Colonic mucosa (tissue), 4 donors: ENCODE measurements at regions not wholly inside any gene's neighbourhood (a gene's known extent, or its start where the extent isn't known, plus 50 kb on each side); places are given as distances from the start of the nearest gene placed in this dataset.

ENCODE experiments used
- DNase-seq: peaks from one replicate; pipeline ENCODE4 v3.0.0-alpha.2; 2020
- H3K27ac ChIP-seq: fragments of 200-600 bp; one replicate; pipeline ENCODE4 v1.8.0; 2021
- H3K27me3 ChIP-seq: fragments of 200-600 bp; one replicate; pipeline ENCODE4 v1.8.0; 2021
- H3K36me3 ChIP-seq: fragments of 200-600 bp; one replicate; pipeline ENCODE4 v1.8.0; 2021
- H3K4me1 ChIP-seq: fragments of 200-600 bp; one replicate; pipeline ENCODE4 v1.8.0; 2021; ENCODE audit warnings: mild to moderate bottlenecking
- H3K4me3 ChIP-seq: fragments of 200-600 bp; one replicate; pipeline ENCODE4 v1.8.0; 2021
- H3K9ac ChIP-seq, 2 donors: one replicate each; pipeline ENCODE4 v1.7.0; 2013; ENCODE audit warnings: control low read depth in 2 of 2, low read depth in 2 of 2, low read length in 2 of 2
- H3K9me3 ChIP-seq: fragments of 200-600 bp; one replicate; pipeline ENCODE4 v1.8.0; 2021
- intact Hi-C: fragments of 100-400 bp; cut with DNase I; formaldehyde crosslinking; loops from one replicate; pipeline ENCODE4 v1.14.1; 2022
- TF ChIP-seq, protein P1 (sequence below): fragments of 200-600 bp; IDR thresholded peaks from one replicate; pipeline ENCODE4 v1.8.0; 2022; ENCODE audit warnings: antibody characterized with exemption, mild to moderate bottlenecking
- donor health status: healthy.
- donor health status: DM: no; HTN: no; CAD: no.
- donor health status: DM: no; HTN: no; CAD: no.

DNA sequence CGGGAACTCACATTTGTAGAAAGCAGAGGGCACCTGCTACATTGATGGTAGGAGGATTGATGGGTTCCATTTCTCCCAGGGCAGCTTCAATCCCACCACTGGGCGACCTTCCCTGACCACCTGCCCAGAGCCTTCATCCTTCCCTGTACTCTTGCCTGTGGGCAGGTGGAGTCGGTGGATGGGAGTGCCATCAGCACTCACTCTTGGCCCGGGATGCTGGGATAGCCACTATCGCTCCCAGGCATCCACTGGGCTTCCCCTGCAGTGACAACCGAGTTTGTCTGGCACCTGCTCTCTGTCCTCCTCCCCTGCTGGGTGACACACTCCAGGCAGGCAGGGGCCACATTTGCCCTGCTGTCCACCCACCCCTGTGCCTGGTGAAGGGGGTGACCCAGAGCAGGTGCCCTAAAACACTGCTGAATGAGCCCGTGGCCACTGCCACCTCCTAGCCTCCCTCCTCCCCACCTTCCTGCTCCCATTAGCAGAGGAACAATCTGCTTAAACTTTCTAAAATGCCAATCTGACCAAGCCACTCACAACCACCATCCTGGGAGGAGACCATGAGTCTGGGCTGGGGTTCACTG is 604.7 kb downstream of the TBC1D22A start:
- Histone ChIP-seq H3K27ac (no peak overlapping the region), H3K27me3 (no peaks in the 10 kb centered on the region), H3K36me3 (no peaks in the 10 kb centered on the region), H3K4me3 (no peak overlapping the region), H3K4me1 (no peaks in the 10 kb centered on the region), H3K9ac (no peak overlapping the region), H3K9me3 (no peaks in the 10 kb centered on the region)
- TF ChIP-seq, protein P1, sequence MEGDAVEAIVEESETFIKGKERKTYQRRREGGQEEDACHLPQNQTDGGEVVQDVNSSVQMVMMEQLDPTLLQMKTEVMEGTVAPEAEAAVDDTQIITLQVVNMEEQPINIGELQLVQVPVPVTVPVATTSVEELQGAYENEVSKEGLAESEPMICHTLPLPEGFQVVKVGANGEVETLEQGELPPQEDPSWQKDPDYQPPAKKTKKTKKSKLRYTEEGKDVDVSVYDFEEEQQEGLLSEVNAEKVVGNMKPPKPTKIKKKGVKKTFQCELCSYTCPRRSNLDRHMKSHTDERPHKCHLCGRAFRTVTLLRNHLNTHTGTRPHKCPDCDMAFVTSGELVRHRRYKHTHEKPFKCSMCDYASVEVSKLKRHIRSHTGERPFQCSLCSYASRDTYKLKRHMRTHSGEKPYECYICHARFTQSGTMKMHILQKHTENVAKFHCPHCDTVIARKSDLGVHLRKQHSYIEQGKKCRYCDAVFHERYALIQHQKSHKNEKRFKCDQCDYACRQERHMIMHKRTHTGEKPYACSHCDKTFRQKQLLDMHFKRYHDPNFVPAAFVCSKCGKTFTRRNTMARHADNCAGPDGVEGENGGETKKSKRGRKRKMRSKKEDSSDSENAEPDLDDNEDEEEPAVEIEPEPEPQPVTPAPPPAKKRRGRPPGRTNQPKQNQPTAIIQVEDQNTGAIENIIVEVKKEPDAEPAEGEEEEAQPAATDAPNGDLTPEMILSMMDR: no peak
- intact Hi-C loops: no loop called here
- DNase-seq: peak; percentile 10

- intact Hi-C loops: no loop called here
- Histone ChIP-seq H3K36me3 (no peaks in the 10 kb centered on the region), H3K27ac (no peak overlapping the region), H3K9ac (no peak overlapping the region), H3K9me3 (no peaks in the 10 kb centered on the region), H3K27me3 (no peaks in the 10 kb centered on the region), H3K4me1 (no peaks in the 10 kb centered on the region), H3K4me3 (no peak overlapping the region)
- DNase-seq: peak; percentile 10
- TF ChIP-seq, protein P1: no peak
Measured at GRCh38 chr22:47366026-47366767, 603.7 kb downstream of the TBC1D22A start.

DNA sequence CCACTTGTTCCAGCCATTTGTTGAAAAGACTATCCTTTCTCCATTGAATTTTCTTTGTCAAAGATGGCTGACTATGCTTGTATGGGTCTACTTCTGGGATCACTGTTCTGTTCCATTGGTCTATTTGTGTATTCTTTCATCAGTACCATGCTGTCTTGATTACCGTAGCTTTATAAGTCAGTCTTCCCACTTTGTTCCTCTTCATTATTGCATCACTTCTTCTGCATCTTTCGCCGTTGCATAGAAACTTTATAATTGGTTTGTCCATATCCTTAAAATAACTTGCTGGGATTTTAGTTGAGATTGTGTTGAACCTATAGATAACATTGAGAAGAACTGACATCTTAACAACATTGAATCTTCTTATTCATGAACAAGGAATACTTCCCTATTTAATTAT is 598.8 kb downstream of the TBC1D22A start:
- TF ChIP-seq, protein P1: no peak
- Histone ChIP-seq H3K4me1 (no peaks in the 10 kb centered on the region), H3K27ac (no peak overlapping the region), H3K27me3 (no peaks in the 10 kb centered on the region), H3K9ac (no peak overlapping the region), H3K4me3 (no peak overlapping the region), H3K9me3 (no peaks in the 10 kb centered on the region), H3K36me3 (no peaks in the 10 kb centered on the region)
- intact Hi-C loops: no loop called here
- DNase-seq: no peak

DNA sequence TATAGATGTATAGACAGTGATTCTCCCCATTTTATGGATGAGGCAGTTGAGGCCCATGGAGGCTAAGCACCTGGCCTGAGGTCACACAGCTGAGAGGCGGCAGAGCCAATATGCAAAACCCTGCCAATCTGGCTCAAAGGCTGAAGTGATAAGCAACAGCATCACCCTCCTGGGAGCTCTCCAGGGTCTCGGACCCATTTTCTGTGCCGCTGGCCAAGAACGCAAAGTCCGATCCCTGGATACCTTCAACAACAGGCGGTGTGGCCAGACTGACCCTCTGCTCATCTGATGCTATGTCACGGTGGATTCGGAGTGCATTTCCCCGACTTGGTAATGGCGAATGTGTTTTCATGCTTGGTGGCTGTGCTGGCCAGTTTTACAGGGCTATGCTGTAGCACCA is 595.0 kb downstream of the TBC1D22A start:
- intact Hi-C loops: no loop called here
- no peak for DNase-seq
- no peak overlapping the region for H3K4me3 ChIP-seq

GRCh38 chr22:47357086-47357485 is 594.6 kb downstream of the TBC1D22A start:
- no peak overlapping the region for H3K4me3 ChIP-seq
- TF ChIP-seq, protein P1: no peak
- no peak for DNase-seq
- intact Hi-C loops: no loop called here
- H3K27ac ChIP-seq: no peak overlapping the region
- H3K9ac ChIP-seq: no peak overlapping the region
- no peaks in the 10 kb centered on the region for H3K4me1 ChIP-seq
- H3K27me3 ChIP-seq: no peaks in the 10 kb centered on the region
- no peaks in the 10 kb centered on the region for H3K36me3 ChIP-seq
- no peaks in the 10 kb centered on the region for H3K9me3 ChIP-seq

More for the DNA sequence above, 595.0 kb downstream of the TBC1D22A start:
- Histone ChIP-seq H3K9me3 (no peaks in the 10 kb centered on the region), H3K27me3 (no peaks in the 10 kb centered on the region), H3K9ac (no peak overlapping the region), H3K4me1 (no peaks in the 10 kb centered on the region), H3K27ac (no peak overlapping the region), H3K36me3 (no peaks in the 10 kb centered on the region)
- TF ChIP-seq, protein P1: no peak
